HepG2 (cell line): ENCODE measurements at regions not wholly inside any gene's neighbourhood (a gene's known extent, or its start where the extent isn't known, plus 50 kb on each side); places are given as distances from the start of the nearest gene placed in this dataset.

Experiments used
- ATAC-seq: fragments of 200-7000 bp; cut with Tn5 transposase; 3 replicates; pipeline ENCODE4 v1.9.1; 2020; ENCODE audit warnings: mild to moderate bottlenecking, moderate library complexity
- BruUV-seq: library from RNA; stranded (reverse); fragments of 400-500 nt; replicated peaks from 2 replicates; lab custom pipeline; 2021; lab: Mats Ljungman, UMichigan
- CTCF ChIA-PET: fragments of 300-600 bp; formaldehyde crosslinking; extraction: SDS; loops from one replicate; lab custom pipeline; 2021; ENCODE audit warnings: low total read pairs, inconsistent platforms, low intra/inter-chr PET ratio; lab: Yijun Ruan, JAX
- POLR2A ChIA-PET: fragments of 350-600 bp; sonication (Branson Sonifier 250); formaldehyde crosslinking; loops from one replicate; lab custom pipeline; 2020; ENCODE audit warnings: antibody characterized with exemption, inconsistent platforms; lab: Yijun Ruan, JAX
- DNase-seq: peaks from one replicate; pipeline ENCODE4 v3.0.0-alpha.2; 2015; ENCODE audit warnings: low spot score
- FAIRE-seq: peaks from 3 replicates; lab custom pipeline; 2011; peaks lifted over from hg19 to GRCh38; lab: Jason Lieb, UNC
- H2AFZ ChIP-seq: one replicate; pipeline ENCODE4 v1.6.1; 2011; ENCODE audit warnings: low read length, inconsistent platforms
- H3K27ac ChIP-seq: fragments of 300-600 bp; 3 replicates; pipeline ENCODE4 v1.8.0; 2011; ENCODE audit warnings: mixed run types, mild to moderate bottlenecking, mixed read lengths, low read length, inconsistent platforms; ENCODE audit not compliant: insufficient read depth; ENCODE audit errors: extremely low read length
- H3K27me3 ChIP-seq, 2 experiments: fragments of 200-600 bp in 1 of 2; 2 replicates in 1 of 2; 3 replicates in 1 of 2; pipeline versions ENCODE4 v1.6.0 to v1.8.0; 2011; ENCODE audit warnings: low read length in 2 of 2, mild to moderate bottlenecking in 2 of 2, moderate library complexity in 2 of 2, inconsistent platforms in 1 of 2; ENCODE audit not compliant: insufficient read depth in 2 of 2, control insufficient read depth in 1 of 2
- H3K36me3 ChIP-seq, 2 experiments: fragments of 200-600 bp in 1 of 2; replicated peaks in 1 of 2; 2 replicates in 1 of 2; 3 replicates in 1 of 2; pipeline versions ENCODE4 v1.5.1 to v1.8.0; 2011; ENCODE audit warnings: low read length in 2 of 2, inconsistent platforms in 1 of 2; ENCODE audit not compliant: insufficient read depth in 2 of 2, control insufficient read depth in 1 of 2
- H3K4me1 ChIP-seq: 2 replicates; pipeline ENCODE4 v1.5.1; 2012; ENCODE audit warnings: low read length, inconsistent platforms; ENCODE audit not compliant: insufficient read depth
- H3K4me2 ChIP-seq: 2 replicates; pipeline ENCODE4 v1.6.0; 2011; ENCODE audit warnings: low read depth, low read length, inconsistent platforms
- H3K4me3 ChIP-seq, 3 experiments: fragments of 200-600 bp in 1 of 3; sonication (generic), shearing (Covaris generic) in 1 of 3; replicated peaks in 1 of 3; 2 replicates each; pipeline ENCODE4 v1.5.1; 2011 to 2016; ENCODE audit warnings: low read length in 3 of 3, inconsistent platforms in 2 of 3, low read depth in 2 of 3, mild to moderate bottlenecking in 2 of 3, control low read depth in 1 of 3, mixed read lengths in 1 of 3; ENCODE audit not compliant: insufficient read depth in 1 of 3
- H3K79me2 ChIP-seq: one replicate; pipeline ENCODE4 v1.6.1; 2011; ENCODE audit warnings: low read length, inconsistent platforms; ENCODE audit not compliant: insufficient read depth
- H3K9ac ChIP-seq: 2 replicates; pipeline ENCODE4 v1.6.0; 2011; ENCODE audit warnings: mild to moderate bottlenecking, low read depth, low read length, inconsistent platforms; ENCODE audit not compliant: insufficient read depth
- H3K9me3 ChIP-seq: 2 replicates; pipeline ENCODE4 v1.5.1; 2012; ENCODE audit warnings: mild to moderate bottlenecking, low read length
- H4K20me1 ChIP-seq: 2 replicates; pipeline ENCODE4 v1.6.0; 2011; ENCODE audit warnings: inconsistent platforms, mild to moderate bottlenecking, low read length, moderate library complexity; ENCODE audit not compliant: insufficient read depth
- AKAP8 ChIP-seq: sonication (generic); formaldehyde crosslinking; IDR thresholded peaks from 2 replicates; pipeline ENCODE4 v1.5.1; 2020; ENCODE audit warnings: mild to moderate bottlenecking, missing genetic modification reagents
- CBX1 ChIP-seq: IDR thresholded peaks from one replicate; pipeline ENCODE4 v1.6.1; 2016; ENCODE audit warnings: antibody characterized with exemption, low read depth
- EHMT2 ChIP-seq: fragments of 200-600 bp; sonication (generic); IDR thresholded peaks from 2 replicates; pipeline ENCODE4 v1.7.0; 2017; ENCODE audit warnings: antibody characterized with exemption, low read depth, low read length, borderline replicate concordance
- SP1 ChIP-seq, 2 experiments: fragments of 450-650 bp in 1 of 2; sonication (generic) in 1 of 2; formaldehyde crosslinking in 1 of 2; IDR thresholded peaks; 2 replicates each; pipeline versions ENCODE4 v1.4.0 to v1.6.1; 2016 to 2020; ENCODE audit warnings: missing genetic modification reagents in 1 of 2
- THAP8 ChIP-seq: sonication (generic); formaldehyde crosslinking; IDR thresholded peaks from 2 replicates; pipeline ENCODE4 v1.5.1; 2020; ENCODE audit warnings: missing genetic modification reagents, mild to moderate bottlenecking, borderline replicate concordance
- XBP1 ChIP-seq: sonication (generic); formaldehyde crosslinking; IDR thresholded peaks from 2 replicates; pipeline ENCODE4 v1.5.0; 2020; ENCODE audit warnings: missing genetic modification reagents
- ZNF256 ChIP-seq: sonication (generic); formaldehyde crosslinking; conservative IDR thresholded peaks from 2 replicates; pipeline ENCODE4 v1.4.0; 2020; ENCODE audit warnings: missing genetic modification reagents
- ZNF33A ChIP-seq: sonication (generic); formaldehyde crosslinking; IDR thresholded peaks from 2 replicates; pipeline ENCODE4 v1.5.1; 2020; ENCODE audit warnings: missing genetic modification reagents, mild to moderate bottlenecking, moderate library complexity, borderline replicate concordance
- ZNF614 ChIP-seq: IDR thresholded peaks from 2 replicates; pipeline ENCODE4 v1.6.1; 2018; ENCODE audit warnings: missing biosample characterization, missing genetic modification reagents, inconsistent platforms, borderline replicate concordance
- WGBS: methylation state at CpG from one replicate; pipeline ENCODE4 v1.1.6; 2017; ENCODE audit warnings: low lambda C conversion rate; 5-methylcytosine and 5-hydroxymethylcytosine counted together
- in situ Hi-C: cut with HindIII; loops from 2 replicates; pipeline ENCODE4 v1.10.0; 2017; ENCODE audit warnings: low pct_unique_long_range_greater_than_20kb; ENCODE audit not compliant: extremely low pct_ligation_motif_present
- intact Hi-C: fragments of 100-400 bp; cut with micrococcal nuclease; formaldehyde crosslinking; loops from one replicate; pipeline ENCODE4 v1.10.0; 2022; ENCODE audit not compliant: unreplicated experiment
- TF ChIP-seq, protein P1 (sequence below): sonication (generic); formaldehyde crosslinking; IDR thresholded peaks from 2 replicates; pipeline ENCODE4 v1.4.0; 2020; ENCODE audit warnings: missing genetic modification reagents, low read depth, mild to moderate bottlenecking, borderline replicate concordance
- TF ChIP-seq, protein P2 (sequence below): conservative IDR thresholded peaks from 2 replicates; pipeline ENCODE4 v1.6.1; 2018; ENCODE audit warnings: missing genetic modification reagents
- TF ChIP-seq, protein P3 (sequence below): sonication (generic); formaldehyde crosslinking; IDR thresholded peaks from 2 replicates; pipeline ENCODE4 v1.4.0; 2020; ENCODE audit warnings: missing genetic modification reagents

- no peaks in the 10 kb centered on the region for H4K20me1 ChIP-seq
- TF ChIP-seq, protein P1, sequence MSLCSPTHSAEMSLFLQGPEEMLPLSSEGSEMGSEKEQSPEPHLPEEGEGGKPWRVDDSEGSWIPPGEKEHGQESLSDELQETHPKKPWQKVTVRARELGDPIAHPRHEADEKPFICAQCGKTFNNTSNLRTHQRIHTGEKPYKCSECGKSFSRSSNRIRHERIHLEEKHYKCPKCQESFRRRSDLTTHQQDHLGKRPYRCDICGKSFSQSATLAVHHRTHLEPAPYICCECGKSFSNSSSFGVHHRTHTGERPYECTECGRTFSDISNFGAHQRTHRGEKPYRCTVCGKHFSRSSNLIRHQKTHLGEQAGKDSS (CRISPR knock-in tag), result no peak
- TF ChIP-seq AKAP8 (CRISPR knock-in tag) (no peak), EHMT2 (no peak), XBP1 (CRISPR knock-in tag) (no peak), CBX1 (no peak), ZNF33A (CRISPR knock-in tag) (no peak), THAP8 (CRISPR knock-in tag) (no peak), ZNF256 (CRISPR knock-in tag) (no peak), SP1 (IDR thresholded peaks at IDR 0.05) (no peak), SP1 (CRISPR knock-in tag; IDR thresholded peaks at IDR 0.05) (no peak), ZNF614 (CRISPR knock-in tag) (no peak)
- TF ChIP-seq, protein P2, sequence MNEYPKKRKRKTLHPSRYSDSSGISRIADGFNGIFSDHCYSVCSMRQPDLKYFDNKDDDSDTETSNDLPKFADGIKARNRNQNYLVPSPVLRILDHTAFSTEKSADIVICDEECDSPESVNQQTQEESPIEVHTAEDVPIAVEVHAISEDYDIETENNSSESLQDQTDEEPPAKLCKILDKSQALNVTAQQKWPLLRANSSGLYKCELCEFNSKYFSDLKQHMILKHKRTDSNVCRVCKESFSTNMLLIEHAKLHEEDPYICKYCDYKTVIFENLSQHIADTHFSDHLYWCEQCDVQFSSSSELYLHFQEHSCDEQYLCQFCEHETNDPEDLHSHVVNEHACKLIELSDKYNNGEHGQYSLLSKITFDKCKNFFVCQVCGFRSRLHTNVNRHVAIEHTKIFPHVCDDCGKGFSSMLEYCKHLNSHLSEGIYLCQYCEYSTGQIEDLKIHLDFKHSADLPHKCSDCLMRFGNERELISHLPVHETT (CRISPR knock-in tag), result no peak
- TF ChIP-seq, protein P3, sequence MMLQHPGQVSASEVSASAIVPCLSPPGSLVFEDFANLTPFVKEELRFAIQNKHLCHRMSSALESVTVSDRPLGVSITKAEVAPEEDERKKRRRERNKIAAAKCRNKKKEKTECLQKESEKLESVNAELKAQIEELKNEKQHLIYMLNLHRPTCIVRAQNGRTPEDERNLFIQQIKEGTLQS (CRISPR knock-in tag), result no peak
- TF ChIP-seq, all 625 proteins: peak for 0
- in situ Hi-C loops, result no loop called here
- ATAC-seq (no peak), FAIRE-seq (no peak), DNase-seq (no peak)
- WGBS, result 5% methylated on average over 1 of the region's 1 CpG
- CTCF ChIA-PET, result no interaction called here
- BruUV-seq, result no TSS peak
- H3K4me3 ChIP-seq, result no peak overlapping the region
- no peak overlapping the region for H3K4me2 ChIP-seq
- intact Hi-C loops, result no loop called here
- H3K36me3 ChIP-seq, result no peaks in the 10 kb centered on the region
- POLR2A ChIA-PET, result no interaction called here
- H3K27ac ChIP-seq, result no peak overlapping the region
- H3K79me2 ChIP-seq, result no peaks in the 10 kb centered on the region
- no peaks in the 10 kb centered on the region for H3K4me1 ChIP-seq
- peaks cover 0 to 6% of the 10 kb centered on the region in 2 experiments; a peak in 4 of 5 replicates for H3K27me3 ChIP-seq
- no peak overlapping the region for H3K9ac ChIP-seq
- no peak overlapping the region for H2AFZ ChIP-seq
- no peaks in the 10 kb centered on the region for H3K9me3 ChIP-seq
These were observed 148.9 kb upstream of the PFKP start for GRCh38 chr10:2918489-2918888.
